ENCODE measurements at regions not wholly inside any gene's neighbourhood (a gene's known extent, or its start where the extent isn't known, plus 50 kb on each side); places are given as distances from the start of the nearest gene placed in this dataset.

DNA sequence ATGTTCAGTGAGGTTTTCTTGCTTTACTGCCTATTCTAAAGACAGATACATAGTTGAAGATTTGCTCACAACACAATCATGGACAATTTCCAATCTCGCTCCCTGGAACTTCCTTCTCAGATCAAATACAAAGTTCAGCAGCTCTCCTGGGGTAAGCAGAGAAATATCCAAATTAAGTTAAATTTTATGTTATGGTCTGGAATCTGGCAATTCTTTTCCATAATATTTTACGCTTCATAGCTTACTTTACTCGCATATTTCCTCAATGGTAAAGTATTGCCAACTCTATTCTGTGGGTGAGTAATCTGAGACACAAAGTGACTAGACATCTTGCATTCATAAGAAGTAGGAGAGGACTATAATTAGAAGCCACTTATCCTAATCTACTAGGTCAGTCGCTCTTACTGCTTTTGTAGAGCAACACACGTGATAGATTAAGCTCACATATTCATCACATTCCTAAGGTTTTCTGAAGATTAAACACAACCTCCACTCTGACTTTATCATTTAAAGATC is 529.4 kb downstream of the CCDC85A start:
- DNase-seq = no peak

DNA sequence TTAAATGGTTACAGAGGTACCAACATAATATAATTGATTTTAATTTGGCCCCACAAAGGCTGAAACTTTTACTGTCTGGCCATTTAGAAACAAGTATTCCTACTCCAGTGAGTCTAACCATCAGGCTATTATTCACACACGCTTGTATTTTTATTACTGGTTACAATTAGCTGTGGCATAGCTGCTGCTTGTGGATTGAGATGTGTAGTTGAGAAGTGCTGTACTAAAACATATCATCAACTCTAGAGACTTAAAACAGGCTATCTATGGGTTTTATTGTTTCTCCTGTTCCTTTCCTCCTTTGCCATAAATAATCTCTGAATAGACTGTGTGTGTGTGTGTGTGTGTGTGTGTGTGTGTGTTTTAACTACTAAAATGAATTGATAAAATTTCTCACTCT is 530.2 kb downstream of the CCDC85A start:
- no peak for DNase-seq

DNA sequence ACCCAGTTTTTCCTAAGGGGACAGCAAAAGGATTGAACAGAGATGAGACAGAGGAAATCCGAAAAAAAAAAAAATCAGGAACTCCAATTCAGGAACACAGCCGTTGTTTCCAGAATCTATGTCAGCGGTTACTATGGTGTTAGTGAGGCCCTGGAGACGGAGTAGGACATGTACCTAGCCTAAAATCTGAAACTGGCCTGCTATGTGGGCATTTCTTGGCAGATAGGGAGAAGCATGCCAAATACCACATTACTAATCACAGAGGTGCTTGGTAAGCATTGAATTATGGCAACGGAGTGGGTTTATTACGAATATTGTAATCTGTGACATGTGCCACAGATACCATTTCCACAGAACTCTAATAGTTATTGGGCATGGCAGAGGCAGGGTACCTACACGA is 530.6 kb downstream of the CCDC85A start:
- DNase-seq = no peak

DNA sequence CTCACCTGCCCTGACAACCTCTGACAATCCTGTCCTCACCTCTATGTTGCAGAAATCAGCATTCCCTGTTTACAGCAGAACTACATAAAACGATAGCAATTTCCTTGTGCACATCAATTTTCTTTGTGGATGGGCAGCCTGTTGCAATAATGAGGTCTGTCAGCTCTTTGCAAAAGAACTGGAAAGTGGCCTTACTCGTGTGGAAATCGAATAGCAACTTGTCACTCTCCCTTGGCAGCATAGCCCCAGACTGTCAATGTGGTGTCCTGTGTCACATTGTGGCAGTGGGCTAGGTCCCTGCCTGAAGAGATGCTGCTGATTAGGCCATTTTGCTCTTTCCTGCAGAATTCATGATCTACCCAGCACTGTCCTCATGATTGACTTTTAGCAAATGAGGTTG is 531.9 kb downstream of the CCDC85A start:
- DNase-seq = no peak

DNA sequence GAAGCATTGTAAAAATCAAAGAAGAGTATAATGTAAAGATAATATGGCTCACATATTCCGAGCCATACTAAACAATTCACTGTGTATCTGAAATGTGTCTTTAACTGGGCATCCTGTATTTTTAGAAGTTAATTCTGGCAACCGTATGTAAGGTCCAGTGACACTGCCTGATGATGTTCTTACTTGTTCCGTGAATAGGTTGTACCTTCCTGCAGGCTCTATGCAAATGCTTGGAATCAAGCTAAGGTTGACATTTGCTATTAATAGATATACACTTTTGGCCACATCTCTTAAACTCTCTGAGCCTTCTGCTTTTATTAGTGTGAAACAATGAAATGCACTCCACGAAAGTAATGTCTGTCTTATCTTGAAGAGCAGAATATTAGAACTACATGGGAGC is 534.6 kb downstream of the CCDC85A start:
- no peak for DNase-seq

DNA sequence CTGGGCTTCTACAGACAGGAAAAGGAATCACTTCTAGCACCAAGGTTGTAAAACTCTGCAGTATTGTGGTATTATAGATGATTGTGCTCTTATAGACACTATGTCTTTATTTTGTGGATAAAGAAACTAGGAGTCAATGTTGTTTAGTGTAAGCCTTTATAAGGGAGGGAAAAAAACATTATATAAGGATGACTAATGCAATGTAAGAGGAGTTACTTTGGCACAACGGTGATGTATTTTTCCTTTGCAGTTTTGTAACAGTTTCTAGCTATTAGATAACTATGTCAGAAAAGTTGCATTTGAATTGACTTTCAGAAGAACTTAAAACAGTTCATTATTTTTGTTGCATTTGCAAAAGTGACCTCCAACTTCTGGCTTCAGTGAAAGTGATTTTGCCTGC is 545.4 kb downstream of the CCDC85A start:
- DNase-seq = no peak

DNA sequence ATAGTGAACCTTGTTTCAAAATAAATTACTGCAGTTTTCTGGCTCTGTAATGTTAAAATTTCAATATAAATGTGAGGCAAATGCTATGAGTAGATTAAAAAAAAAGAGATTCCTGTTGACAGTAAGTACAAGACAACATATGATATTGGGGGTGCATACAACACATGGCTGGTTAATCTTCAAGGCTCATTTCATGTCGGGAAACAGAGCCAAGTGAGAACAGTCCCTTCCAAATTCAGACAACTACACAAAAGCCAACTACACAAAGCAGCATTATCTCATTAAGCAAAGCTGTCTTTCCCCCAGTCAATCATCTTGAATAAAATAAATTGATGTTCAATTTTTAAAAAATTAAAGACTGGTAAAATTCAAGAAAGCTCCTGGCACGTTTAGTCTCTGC is 549.2 kb downstream of the CCDC85A start:
- no peak for DNase-seq

DNA sequence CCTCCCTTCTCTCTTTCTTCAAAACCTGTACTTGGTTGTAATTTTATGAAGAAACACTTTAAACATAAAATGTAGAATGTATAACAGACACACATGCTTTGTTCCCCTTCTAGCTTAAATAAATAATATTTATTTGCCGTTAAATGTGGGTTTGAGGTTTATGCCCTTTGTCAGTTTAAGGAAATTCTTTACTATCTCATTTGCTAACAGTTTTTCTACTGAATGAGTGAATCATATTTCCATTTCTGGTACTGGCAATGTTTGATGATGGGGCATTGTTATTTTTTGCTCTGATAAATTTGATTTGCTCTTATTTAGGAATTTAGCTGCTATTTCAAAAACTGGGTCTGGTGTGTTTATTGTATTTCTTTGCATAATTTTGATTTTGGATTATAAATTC is 555.6 kb downstream of the CCDC85A start:
- DNase-seq = no peak

DNA sequence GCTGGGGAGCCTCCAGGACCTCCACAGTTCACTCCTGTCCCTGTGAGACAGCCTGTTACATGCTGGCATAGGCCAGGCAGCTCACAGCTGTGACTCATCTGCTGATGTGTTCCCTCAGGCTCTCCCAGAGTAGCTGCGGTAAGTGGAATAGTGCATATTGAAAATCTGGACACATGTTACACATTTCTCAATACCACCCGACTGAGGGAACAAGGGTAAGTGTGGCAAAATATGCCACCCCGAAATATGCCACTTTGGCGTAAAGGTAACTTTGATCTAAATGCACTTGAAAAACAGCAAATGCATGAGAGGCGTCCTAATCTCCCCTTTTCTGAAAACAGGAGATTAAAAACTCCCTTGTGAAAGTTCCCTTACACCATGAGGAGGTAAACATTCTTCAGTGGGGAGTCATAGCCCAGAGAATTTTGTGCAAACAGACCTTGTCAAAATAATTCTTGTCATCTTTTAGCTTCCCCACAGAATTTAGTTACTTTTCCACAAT is 557.9 kb downstream of the CCDC85A start:
- DNase-seq = no peak

DNA sequence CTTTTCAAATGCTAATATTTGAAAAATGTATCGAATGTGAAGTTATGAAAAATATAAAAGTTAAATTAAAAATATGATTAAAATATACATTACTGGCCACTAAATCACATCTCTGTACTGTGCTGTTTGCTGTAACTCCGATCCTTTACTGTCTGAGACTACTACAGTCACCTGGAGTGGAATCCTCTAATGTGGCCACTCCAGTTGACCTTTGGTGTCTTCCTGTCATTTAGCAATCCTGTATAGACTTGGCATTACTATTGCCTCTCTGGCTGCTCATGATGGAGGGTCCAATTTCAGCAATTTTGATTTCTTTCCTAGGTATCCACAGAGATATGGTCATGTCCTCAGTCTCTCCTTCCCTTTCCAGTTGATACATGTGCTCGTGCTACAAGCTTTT is 560.0 kb downstream of the CCDC85A start:
- no peak for DNase-seq

DNA sequence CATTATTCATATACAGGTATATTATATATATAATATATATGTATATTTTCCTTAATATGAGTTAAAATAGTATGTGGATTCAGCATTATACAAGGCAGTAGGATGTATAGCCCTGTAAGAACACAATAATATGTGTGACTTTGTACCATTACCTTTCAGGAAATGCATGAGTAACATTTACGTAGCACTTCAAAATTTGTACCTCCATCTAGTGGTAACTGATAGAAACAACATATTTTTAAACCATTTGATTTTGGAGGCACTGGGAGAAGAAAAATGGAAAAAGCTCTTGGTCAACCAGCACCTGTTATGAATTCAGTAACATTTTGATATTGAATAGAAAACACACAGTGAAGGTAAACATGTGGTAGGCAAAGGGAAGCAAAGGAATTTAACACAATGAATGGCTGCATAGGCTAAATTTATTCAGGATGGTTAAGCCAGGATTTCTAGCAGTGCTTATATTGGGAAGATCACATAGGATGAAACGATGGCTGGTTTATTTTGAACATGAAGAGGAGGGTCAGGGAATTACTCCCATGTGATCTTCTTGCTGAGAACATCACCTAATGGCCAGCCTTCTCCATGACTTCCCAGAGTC is 565.5 kb downstream of the CCDC85A start:
- peak; percentile 50 for DNase-seq

DNA sequence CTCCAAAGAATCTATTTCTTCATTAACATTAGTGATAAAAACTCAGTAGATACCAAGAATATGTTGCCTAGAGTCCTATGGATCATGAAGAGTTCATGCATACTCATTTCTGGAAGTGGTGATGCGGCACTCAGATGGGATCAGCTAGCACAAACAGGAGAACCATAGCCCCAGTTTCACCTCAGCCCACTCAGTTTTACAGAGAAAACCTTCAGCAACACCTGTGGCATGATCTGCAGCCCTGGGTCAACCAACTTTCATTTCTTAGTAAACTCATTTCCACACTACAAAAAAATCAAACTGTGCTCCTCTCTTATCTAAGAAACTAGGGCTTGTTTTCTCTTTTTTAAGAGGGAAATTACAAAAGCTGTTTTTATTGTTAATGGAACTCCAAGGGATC is 569.4 kb downstream of the CCDC85A start:
- DNase-seq = no peak

DNA sequence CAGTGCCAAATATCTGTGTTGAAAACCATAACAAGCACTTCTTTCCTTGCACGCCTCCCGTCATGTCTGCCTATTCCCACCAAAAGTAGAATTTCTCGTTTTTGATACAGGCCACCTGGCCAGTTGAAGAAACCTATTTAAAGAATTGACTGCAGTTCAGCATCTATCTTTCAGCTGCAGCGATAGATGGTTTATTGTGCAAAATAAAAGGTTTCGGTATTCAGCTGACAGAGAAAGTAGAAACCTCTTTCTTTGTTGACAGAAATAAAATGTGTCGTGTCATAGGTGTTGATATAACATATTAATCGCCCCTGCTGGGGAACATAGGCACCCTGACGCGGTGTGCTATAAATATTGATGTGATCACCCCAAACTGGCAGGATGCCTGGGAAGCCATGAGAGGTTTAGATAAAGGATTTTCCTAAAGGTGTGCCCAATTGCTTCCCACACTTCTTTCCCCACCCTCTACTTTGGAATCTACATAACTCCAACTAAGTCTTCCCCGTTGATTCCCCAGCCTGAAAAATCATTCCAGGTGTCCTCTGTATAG is 570.4 kb downstream of the CCDC85A start:
- DNase-seq = no peak

DNA sequence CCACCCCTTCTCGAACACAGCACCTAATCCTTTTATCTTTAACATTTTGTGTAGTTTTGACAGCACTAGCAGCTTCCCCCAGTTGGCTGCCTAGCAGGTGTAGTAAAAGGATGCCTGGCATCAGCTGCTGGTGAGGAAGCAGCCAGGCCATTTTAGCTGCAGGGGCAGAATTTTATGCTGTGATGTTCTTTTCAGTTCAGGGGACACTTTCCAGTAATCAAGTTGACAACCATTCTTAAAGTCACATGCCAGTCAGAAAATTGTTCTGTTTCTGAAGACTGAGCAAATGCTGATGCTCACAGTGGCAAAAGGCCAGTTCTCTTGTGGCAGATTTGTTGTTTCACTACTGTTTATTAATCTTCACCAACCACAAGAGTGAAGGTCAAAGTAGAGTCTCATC is 570.8 kb downstream of the CCDC85A start:
- DNase-seq = no peak

DNA sequence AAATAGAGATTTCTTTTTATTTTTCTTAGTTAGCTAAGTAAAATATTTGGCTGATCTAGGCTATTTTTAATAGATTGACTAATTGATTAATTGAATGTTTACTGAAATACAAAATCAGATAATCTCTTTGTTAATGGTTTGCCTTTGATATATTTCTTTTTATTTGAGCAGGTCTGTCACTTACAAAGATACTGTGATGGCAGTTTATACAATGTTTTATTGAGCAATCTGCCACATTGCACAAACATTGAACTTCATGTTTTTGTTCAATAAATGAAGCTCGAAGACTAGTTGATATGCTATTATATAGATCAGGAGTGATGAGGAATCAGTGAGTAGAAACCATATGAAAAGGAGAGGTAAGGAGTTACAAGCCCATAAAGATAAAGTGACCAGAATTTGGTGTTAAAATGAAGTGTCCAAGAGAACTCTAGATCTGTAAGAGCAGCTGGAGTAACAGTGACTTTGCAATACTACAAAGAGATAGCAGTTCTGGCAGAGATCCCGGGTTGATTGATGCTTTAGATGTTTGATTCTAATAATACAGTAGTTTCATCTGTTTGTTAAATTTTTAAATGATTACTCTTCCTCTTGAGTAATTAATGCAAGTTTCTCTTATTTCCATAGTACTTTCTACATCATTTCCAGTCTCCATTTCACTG is 574.2 kb downstream of the CCDC85A start:
- no peak for DNase-seq

DNA sequence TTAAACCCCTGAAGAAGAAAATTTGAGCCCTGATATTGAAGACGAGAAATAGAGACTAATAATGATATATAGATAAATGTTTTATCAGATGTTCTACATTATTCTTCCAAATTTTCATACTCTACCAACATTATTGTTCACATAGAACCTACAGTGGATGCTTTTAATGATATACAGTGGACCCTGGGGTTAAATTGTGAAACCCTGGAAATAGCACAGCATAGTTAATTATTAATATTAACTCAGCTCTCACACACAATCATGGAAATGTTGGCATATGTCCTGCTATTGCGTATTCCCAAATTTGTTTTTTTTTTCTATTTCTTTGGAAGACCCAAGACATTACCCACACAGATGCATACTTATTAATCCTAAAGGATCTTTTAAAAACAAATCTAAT is 579.9 kb downstream of the CCDC85A start:
- no peak for DNase-seq

DNA sequence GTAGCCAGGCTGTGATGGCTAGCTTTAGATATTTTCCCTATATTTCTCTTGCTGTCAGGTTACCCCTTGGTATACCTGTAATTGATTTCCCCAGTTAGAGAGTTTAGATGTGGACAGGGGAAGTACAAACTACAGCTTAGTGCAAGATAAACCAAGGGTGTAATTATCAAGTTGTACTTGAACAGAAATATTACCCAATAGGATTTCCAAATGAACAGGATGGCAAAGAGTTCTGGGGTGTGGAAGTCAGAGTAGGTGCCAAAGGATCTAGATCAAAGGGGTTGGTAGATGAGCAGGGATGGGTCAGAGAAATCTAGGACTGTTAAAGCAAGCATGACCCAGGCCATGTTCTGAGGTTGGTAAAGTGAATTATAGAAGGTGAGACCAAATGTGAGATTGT is 585.2 kb downstream of the CCDC85A start:
- DNase-seq = no peak

DNA sequence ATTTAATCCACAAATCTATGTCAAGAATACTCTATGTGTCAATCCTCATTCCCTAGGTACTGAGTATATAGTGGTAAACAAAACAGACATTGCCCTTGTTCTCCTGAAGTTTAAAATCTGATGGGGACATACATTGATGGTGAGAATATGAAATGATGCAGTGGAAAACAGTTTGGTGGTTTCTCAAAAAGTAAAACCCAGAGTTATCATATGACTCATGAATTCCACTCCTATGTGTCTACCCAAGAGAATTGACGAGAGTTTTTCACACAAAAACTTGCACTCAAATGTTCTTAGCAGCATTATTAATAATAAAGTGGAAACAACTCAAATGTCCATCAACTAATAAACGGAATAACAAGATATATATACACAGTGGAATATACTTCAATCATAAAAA is 586.7 kb downstream of the CCDC85A start:
- DNase-seq = no peak

DNA sequence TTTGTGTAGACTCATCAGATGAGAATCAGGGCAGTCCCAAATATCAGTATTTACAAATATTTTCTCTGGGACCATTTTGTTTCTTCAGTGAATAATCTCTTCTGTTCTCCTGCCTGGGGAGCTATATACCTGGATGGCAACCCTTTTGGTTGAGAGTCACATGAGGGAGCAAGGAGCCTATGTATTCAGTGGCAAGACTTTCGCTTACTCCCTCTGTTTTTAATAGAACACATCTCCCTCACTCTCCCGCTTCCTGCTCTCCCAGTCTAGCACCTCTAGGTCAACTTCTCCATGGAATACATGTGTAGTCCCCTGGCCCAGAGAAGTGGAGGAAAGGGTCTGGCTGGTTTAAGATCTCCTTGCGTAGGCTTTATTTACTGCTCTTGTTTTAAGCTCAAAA is 600.3 kb downstream of the CCDC85A start:
- no peak for DNase-seq

DNA sequence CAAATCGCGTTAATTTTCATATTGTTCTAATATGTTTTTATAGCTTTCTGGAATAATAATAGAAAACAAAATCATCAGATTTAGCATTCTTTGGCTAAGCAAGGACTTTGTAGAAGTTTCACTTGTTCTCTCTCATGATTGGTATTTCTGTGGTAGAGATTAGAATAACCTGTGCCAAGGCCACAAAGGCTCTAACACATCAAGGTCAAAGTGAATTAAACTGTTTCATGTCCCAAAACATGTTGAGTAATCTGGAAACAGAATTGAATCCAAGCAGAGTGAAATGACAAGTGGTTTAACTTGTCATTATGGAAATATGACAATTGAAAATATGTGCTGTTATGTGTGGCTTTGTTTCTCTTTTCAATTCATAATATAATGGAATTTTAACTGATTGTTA is 617.4 kb downstream of the CCDC85A start:
- DNase-seq = no peak

DNA sequence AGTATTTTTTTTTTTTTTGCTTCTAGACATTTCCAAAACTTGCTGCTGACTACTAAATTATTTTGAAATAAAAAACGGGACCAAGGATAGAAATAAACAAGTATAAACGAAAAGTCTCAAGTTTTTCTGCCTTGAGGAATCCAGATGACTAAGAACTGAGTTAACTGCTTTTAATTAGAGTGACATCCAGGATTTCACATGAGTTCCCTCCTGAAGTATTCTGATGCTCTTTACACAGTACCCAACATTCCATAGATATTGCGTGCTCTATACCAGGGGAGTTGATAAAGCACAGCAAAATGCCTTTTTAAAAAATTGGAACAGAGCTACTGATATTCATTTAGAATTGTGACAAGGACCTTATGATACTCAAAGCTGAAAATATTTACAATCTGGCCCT is 618.0 kb downstream of the CCDC85A start:
- DNase-seq = no peak

DNA sequence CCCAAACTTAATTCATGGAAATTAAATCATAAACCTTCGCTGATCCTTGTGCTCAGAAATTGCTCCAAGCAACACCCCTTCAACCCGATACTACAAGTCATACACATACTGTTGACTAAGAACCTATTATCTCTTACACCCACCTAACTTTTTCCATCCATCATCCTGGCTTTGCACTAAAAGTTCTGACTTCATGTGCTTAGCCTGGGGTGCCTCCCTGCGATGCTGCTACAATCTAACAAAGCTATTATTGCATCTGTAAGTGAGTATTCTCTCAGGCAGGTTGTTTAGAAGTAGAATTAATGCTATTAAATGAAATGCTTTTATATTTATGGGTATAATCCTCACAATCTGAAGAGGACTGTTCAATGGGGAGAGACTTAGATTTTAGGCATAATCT is 619.8 kb downstream of the CCDC85A start:
- DNase-seq = no peak

DNA sequence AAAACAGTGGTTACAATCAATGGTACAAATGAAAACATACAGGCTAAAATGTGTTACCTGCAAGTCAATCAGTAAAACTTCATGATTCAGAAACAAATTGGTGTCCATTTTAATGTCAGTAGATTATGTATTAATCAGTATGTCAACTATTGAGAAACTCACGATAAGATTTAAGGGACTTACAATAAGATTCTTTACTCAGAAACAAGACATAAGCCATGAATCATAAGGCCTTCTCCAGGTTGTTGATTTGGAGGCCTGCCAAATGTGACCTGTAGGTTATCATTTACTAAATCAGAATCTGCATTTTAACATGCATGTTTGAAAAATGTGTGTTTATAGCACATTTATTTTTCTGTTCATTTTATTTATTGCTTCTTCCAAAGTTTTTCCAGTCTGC is 623.1 kb downstream of the CCDC85A start:
- DNase-seq = no peak

DNA sequence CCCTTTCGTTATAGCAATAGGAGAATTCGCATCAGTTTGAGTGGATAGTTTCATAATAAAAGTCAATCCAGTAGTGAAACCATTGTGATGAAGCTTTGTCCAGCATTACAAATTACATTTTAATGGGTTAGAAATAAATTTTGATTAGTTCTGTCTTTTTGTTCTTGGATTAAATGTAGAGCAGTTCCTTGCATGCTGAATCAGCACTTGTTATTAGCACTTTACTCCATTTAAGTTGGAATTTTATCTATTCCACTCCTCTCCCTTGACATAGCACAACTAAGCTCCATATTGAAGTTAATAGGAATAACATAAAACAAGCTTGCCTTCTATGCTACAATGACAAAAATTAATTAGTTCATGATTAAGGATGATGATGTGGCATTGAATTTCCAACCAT is 624.1 kb downstream of the CCDC85A start:
- DNase-seq = no peak

DNA sequence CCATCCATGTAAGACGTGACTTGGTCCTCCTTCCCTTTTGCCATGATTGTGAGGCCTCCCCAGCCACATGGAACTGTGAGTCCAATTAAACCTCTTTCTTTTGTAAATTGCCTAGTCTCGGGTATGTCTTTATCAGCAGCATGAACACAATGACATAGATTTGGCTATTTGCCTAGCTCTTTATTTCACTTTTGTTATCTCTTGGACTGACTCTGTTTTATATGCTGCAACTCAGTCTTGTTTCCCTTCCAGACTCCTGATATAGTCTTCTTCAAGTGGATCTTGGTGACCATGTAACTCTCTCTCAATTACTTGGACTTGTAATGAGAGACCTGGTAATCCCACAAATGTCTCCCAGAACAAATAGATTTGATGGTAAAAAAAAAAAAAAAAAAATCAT is 627.6 kb downstream of the CCDC85A start:
- DNase-seq = no peak
